Sigmoid colon (tissue), 6 donors: ENCODE measurements at regions not wholly inside any gene's neighbourhood (a gene's known extent, or its start where the extent isn't known, plus 50 kb on each side); places are given as distances from the start of the nearest gene placed in this dataset.

Experiments used
- DNase-seq: peaks from one replicate; pipeline ENCODE4 v3.0.0-alpha.2; 2019
- H3K27ac ChIP-seq, 4 donors: fragments of 200-600 bp; sonication (generic); one replicate each; pipeline ENCODE4 v1.5.1; 2016 to 2019; ENCODE audit warnings: mild to moderate bottlenecking in 1 of 4
- H3K27me3 ChIP-seq, 3 donors: fragments of 200-600 bp; sonication (generic); one replicate each; pipeline ENCODE4 v1.5.1; 2019; ENCODE audit warnings: mild to moderate bottlenecking in 1 of 3
- H3K36me3 ChIP-seq, 4 donors: fragments of 200-600 bp; sonication (generic); one replicate each; pipeline ENCODE4 v1.5.1; 2016 to 2019
- H3K4me1 ChIP-seq, 4 donors: fragments of 200-600 bp; sonication (generic); one replicate each; pipeline ENCODE4 v1.5.1; 2017 to 2019
- H3K4me3 ChIP-seq, 4 donors: fragments of 200-600 bp; sonication (generic); one replicate each; pipeline ENCODE4 v1.5.1; 2017 to 2019; ENCODE audit warnings: mild to moderate bottlenecking in 2 of 4, moderate library complexity in 1 of 4
- H3K9me3 ChIP-seq, 4 donors: fragments of 200-600 bp in 3 of 4; sonication (generic) in 3 of 4; one replicate each; pipeline versions ENCODE4 v1.5.1 to v1.6.1; 2013 to 2019
- CTCF ChIP-seq, 4 experiments: fragments of 450-650 bp in 3 of 4; fragments of 200-600 bp in 1 of 4; IDR thresholded peaks; one replicate each; pipeline ENCODE4 v1.5.1; 2016 to 2019; ENCODE audit warnings: antibody characterized with exemption in 4 of 4, mild to moderate bottlenecking in 3 of 4, moderate library complexity in 2 of 4
- EP300 ChIP-seq, 4 donors: sonication (generic); formaldehyde crosslinking; IDR thresholded peaks; one replicate each; pipeline ENCODE4 v1.6.1; 2017; ENCODE audit warnings: antibody characterized with exemption in 4 of 4
- POLR2A ChIP-seq, 2 donors: fragments of 450-650 bp; IDR thresholded peaks; one replicate each; pipeline ENCODE4 v1.6.1; 2016; ENCODE audit warnings: antibody characterized with exemption in 2 of 2, mild to moderate bottlenecking in 2 of 2, moderate library complexity in 2 of 2
- POLR2AphosphoS5 ChIP-seq, 4 donors: sonication (generic); formaldehyde crosslinking; IDR thresholded peaks; one replicate each; pipeline ENCODE4 v1.6.1; 2017; ENCODE audit warnings: antibody characterized with exemption in 4 of 4
- WGBS, 2 donors: extraction: QIAGEN DNeasy Blood & Tissue Kit; methylation state at CpG; one replicate each; pipeline ENCODE4 v1.1.7; 2013; 5-methylcytosine and 5-hydroxymethylcytosine counted together
- intact Hi-C: fragments of 100-400 bp; cut with DNase I; formaldehyde crosslinking; loops from one replicate; pipeline ENCODE4 v1.15.1; 2023
- donor health status: healthy with polysubstance abuse.
- donor health status: healthy.

DNA sequence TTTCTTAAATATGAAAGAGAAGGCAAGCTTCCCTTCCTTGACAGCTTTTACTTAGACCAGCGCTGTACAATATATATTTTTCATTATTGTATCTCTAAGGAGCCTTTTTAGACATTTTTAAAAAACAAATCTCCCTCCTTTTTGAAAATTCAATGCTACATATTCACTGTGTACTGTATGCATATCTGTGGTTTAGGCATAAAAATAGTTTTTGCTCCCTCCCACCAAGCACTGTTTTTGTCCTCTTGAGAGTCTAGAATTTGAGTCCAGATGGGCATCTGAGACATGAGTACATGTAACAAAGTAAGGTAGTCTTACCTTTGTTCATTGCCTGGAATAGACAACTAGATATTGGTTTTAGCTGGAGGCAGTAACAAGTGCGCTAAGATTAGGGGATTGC is 488.5 kb upstream of the RUNX1 start:
- no peak overlapping the region for H3K4me3 ChIP-seq
- H3K27me3 ChIP-seq: no peaks in the 10 kb centered on the region
- H3K36me3 ChIP-seq: no peaks in the 10 kb centered on the region
- intact Hi-C loops: no loop called here
- H3K27ac ChIP-seq: no peak overlapping the region
- TF ChIP-seq CTCF (IDR thresholded peaks at IDR 0.05): no peak
- TF ChIP-seq EP300 (IDR thresholded peaks at IDR 0.05): no peak
- no peak for TF ChIP-seq POLR2A (IDR thresholded peaks at IDR 0.05)
- TF ChIP-seq POLR2AphosphoS5 (IDR thresholded peaks at IDR 0.05): no peak
- 92 to 96% methylated on average over 2 of the region's 2 CpGs for WGBS, 2 donors
- H3K9me3 ChIP-seq: peaks cover 0 to 2% (median 0%) of the 10 kb centered on the region in 4 donors
- H3K4me1 ChIP-seq: no peaks in the 10 kb centered on the region
- no peak for DNase-seq

DNA sequence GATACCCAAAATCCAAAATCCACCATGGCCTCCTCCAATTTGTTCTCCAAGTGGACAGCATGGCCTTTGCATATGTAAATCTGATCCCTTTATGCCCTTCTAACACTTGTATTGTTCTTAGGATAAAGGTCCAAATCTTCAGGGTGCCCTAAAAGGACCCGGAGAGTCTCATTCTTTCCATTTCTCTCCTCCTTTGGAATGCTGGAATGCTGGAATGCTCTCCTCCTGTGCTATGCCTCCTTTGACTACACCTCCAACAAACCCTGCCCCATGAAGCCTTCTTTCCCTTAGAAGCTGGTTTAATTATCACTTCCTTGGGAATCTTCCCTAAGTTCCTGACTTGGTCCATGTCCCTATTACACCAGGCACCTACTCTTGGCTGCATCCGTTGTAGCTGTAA is 484.8 kb upstream of the RUNX1 start:
- Histone ChIP-seq H3K27ac (no peak overlapping the region), H3K9me3 (peaks cover 0 to 2% (median 0%) of the 10 kb centered on the region in 4 donors), H3K4me3 (no peak overlapping the region), H3K36me3 (no peaks in the 10 kb centered on the region), H3K4me1 (peaks cover 0 to 6% (median under 1%) of the 10 kb centered on the region in 4 donors), H3K27me3 (no peaks in the 10 kb centered on the region)
- 92 to 94% methylated on average over 2 of the region's 2 CpGs for WGBS, 2 donors
- DNase-seq: no peak
- intact Hi-C loops: no loop called here
- TF ChIP-seq EP300 (IDR thresholded peaks at IDR 0.05): no peak
- no peak for TF ChIP-seq POLR2AphosphoS5 (IDR thresholded peaks at IDR 0.05)
- no peak for TF ChIP-seq CTCF (IDR thresholded peaks at IDR 0.05)
- TF ChIP-seq POLR2A (IDR thresholded peaks at IDR 0.05): no peak

DNA sequence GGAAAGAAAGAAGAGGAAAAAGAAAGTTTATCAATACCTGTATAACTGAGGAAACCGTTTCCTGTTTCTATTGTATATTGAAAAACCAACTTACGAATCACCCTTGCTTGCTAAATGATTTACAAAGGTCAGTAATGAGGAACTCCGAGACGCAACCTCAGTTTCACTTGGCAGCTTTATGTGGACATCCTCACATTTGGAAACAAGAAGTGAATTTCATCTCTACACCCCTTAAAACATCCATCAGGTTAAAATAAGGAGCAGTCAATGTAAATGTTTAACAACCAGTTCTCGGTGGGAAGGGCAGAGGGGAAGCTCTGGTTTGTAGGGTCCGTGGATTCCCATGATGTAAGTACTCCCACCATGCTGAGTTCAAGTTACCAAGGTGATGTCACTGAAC is 481.7 kb upstream of the RUNX1 start:
- Histone ChIP-seq H3K4me1 (peaks cover 0 to 11% (median 7%) of the 10 kb centered on the region in 4 donors), H3K36me3 (no peaks in the 10 kb centered on the region), H3K4me3 (no peak overlapping the region), H3K27me3 (no peaks in the 10 kb centered on the region), H3K27ac (no peak overlapping the region), H3K9me3 (no peaks in the 10 kb centered on the region)
- 73 to 77% methylated on average over 6 of the region's 6 CpGs for WGBS, 2 donors
- intact Hi-C loops: no loop called here
- TF ChIP-seq POLR2AphosphoS5 (IDR thresholded peaks at IDR 0.05): no peak
- no peak for TF ChIP-seq CTCF (IDR thresholded peaks at IDR 0.05)
- TF ChIP-seq POLR2A (IDR thresholded peaks at IDR 0.05): no peak
- no peak for TF ChIP-seq EP300 (IDR thresholded peaks at IDR 0.05)
- no peak for DNase-seq

- WGBS, 2 donors: 10 to 19% methylated on average over 7 of the region's 7 CpGs
- H3K27ac ChIP-seq: peak overlapping the region; percentile 11 to 51 (median 36)
- no peaks in the 10 kb centered on the region for H3K36me3 ChIP-seq
- DNase-seq: no peak
- peak overlapping the region; percentile 0 to 39 (median 30) for H3K4me3 ChIP-seq
- H3K9me3 ChIP-seq: no peaks in the 10 kb centered on the region
- peaks cover 0 to 11% (median 7%) of the 10 kb centered on the region in 4 donors for H3K4me1 ChIP-seq
- H3K27me3 ChIP-seq: no peaks in the 10 kb centered on the region
- no peak for TF ChIP-seq EP300 (IDR thresholded peaks at IDR 0.05)
- TF ChIP-seq CTCF (IDR thresholded peaks at IDR 0.05): no peak
- no peak for TF ChIP-seq POLR2A (IDR thresholded peaks at IDR 0.05)
- no peak for TF ChIP-seq POLR2AphosphoS5 (IDR thresholded peaks at IDR 0.05)
- intact Hi-C loops: no loop called here
These were observed 480.2 kb upstream of the RUNX1 start for GRCh38 chr21:35529171-35529863.
